HFFc6 (cell line): ENCODE measurements at regions not wholly inside any gene's neighbourhood (a gene's known extent, or its start where the extent isn't known, plus 50 kb on each side); places are given as distances from the start of the nearest gene placed in this dataset.

Experiments
- DNase-seq: peaks from one replicate; pipeline ENCODE4 v3.0.0-alpha.2; 2018
- H3K27ac Mint-ChIP-seq: 2 replicates; pipeline ENCODE4 v1.8.0; 2020; ENCODE audit warnings: mild to moderate bottlenecking, mixed read lengths
- H3K27me3 Mint-ChIP-seq: 2 replicates; pipeline ENCODE4 v1.8.0; 2021; ENCODE audit warnings: mild to moderate bottlenecking, moderate library complexity, mixed read lengths; ENCODE audit not compliant: insufficient read depth
- H3K36me3 Mint-ChIP-seq: 2 replicates; pipeline ENCODE4 v1.8.0; 2021; ENCODE audit warnings: low read depth, mixed read lengths
- H3K4me1 Mint-ChIP-seq: 2 replicates; pipeline ENCODE4 v1.8.0; 2020; ENCODE audit warnings: low read depth, mixed read lengths
- H3K4me3 Mint-ChIP-seq: 2 replicates; pipeline ENCODE4 v1.8.0; 2020; ENCODE audit warnings: mild to moderate bottlenecking, moderate library complexity, mixed read lengths
- H3K9me3 Mint-ChIP-seq: 2 replicates; pipeline ENCODE4 v1.8.0; 2020; ENCODE audit warnings: mild to moderate bottlenecking, mixed read lengths
- TF ChIP-seq, protein P1 (sequence below): fragments of 200-600 bp; sonication (generic); IDR thresholded peaks from 2 replicates; pipeline ENCODE4 v1.5.0; 2021; ENCODE audit warnings: antibody characterized with exemption, mild to moderate bottlenecking

DNA sequence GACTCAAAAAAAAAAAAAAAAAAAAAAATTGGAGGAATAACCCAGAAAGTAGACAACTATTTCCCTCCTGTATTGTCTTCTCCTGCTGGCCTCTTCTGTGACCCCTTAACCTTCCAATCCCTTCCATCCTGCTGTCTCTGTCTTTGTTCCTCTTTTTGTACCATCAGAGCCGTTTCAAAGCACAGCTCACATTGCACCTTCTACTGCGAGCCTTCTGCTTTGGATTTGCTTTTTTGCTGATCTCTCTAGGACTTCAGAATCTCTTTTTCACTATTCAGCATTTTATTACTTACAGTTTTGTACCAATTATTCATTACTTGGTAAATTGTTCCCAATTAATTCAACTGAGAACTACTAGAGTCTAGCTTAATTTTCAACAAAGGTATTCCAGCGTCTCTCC is 284.0 kb upstream of the TBL1XR1 start:
- peaks cover 37% of the 10 kb centered on the region for H3K4me1 Mint-ChIP-seq
- TF ChIP-seq, protein P1, sequence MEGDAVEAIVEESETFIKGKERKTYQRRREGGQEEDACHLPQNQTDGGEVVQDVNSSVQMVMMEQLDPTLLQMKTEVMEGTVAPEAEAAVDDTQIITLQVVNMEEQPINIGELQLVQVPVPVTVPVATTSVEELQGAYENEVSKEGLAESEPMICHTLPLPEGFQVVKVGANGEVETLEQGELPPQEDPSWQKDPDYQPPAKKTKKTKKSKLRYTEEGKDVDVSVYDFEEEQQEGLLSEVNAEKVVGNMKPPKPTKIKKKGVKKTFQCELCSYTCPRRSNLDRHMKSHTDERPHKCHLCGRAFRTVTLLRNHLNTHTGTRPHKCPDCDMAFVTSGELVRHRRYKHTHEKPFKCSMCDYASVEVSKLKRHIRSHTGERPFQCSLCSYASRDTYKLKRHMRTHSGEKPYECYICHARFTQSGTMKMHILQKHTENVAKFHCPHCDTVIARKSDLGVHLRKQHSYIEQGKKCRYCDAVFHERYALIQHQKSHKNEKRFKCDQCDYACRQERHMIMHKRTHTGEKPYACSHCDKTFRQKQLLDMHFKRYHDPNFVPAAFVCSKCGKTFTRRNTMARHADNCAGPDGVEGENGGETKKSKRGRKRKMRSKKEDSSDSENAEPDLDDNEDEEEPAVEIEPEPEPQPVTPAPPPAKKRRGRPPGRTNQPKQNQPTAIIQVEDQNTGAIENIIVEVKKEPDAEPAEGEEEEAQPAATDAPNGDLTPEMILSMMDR, result no peak
- no peak overlapping the region for H3K27ac Mint-ChIP-seq
- peaks cover 8% of the 10 kb centered on the region; the same call in 1 of the 2 replicates for H3K9me3 Mint-ChIP-seq
- H3K4me3 Mint-ChIP-seq, result no peak overlapping the region
- no peaks in the 10 kb centered on the region for H3K27me3 Mint-ChIP-seq
- no peak for DNase-seq
- H3K36me3 Mint-ChIP-seq, result peaks cover 15% of the 10 kb centered on the region

DNA sequence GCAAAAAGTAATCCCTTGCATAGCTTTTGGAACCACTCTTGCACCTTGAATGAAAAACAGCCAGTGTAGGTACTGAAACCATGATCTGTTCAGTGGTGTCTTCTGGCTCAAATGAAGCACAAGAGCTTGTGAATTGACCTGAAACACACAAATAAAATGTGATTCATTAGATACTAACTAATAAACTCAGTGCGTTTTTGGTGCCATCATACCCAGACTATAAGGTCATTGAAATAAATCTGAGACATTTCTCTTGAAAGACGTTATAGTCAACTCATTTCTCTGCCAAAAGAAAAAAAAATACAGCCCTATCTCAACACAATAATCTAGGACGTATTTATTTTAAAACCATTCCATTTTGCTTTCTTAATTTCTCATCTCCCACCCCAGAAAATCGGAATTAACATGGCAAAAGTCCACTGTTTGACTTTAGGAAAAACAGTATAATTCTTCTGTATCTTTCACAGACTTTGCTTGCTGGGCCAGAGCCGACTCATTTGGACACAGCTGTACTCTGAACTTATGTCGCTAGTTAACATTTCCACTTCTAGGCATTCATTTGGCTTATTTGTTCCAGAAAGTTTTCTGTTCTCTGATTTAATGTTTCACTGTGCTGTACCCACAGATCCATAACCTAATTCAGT is 284.9 kb upstream of the TBL1XR1 start:
- H3K27ac Mint-ChIP-seq, result no peak overlapping the region
- DNase-seq, result no peak
- H3K27me3 Mint-ChIP-seq, result no peaks in the 10 kb centered on the region
- H3K4me1 Mint-ChIP-seq, result peaks cover 37% of the 10 kb centered on the region
- peaks cover 8% of the 10 kb centered on the region; the same call in 1 of the 2 replicates for H3K9me3 Mint-ChIP-seq
- no peak overlapping the region for H3K4me3 Mint-ChIP-seq
- peaks cover 15% of the 10 kb centered on the region for H3K36me3 Mint-ChIP-seq
- TF ChIP-seq, protein P1, result no peak

DNA sequence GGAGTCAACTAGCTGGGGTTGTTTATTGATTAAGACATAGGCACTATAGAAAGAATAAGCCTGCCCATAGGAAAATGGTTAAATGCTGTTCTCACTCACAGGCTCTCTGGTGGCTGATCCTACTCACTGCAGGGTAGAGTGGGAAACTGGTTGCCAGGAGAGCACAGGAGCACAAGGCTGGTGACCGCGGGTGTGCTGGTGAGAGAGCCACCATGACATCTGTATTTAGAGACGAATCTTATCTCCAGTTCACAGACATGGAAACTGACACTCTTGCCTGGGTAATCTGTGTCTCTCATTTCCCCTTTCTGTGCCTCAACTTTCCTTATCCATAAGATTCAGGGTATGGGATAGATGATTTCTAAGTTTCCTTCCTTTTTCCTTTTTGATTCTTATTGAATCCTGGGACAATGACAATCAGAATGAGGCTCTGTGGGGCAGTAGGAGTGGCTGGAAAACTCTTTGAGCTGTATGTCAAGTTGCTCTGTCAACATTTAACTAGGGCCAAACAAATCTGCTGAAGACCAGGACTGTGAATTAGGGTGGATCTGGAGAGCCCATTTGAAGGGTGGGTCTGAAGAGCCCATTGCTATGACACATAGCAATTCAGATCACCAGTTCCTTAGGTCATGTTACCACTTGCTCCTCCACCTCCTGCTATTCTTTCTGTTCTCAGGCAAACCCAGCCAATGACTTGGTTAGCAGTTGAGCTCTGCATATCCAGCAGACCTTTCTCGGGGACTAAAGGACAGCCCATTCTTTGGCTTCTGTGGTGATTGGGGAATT is 286.1 kb upstream of the TBL1XR1 start:
- peaks cover 15% of the 10 kb centered on the region for H3K36me3 Mint-ChIP-seq
- H3K4me3 Mint-ChIP-seq, result no peak overlapping the region
- no peak overlapping the region for H3K27ac Mint-ChIP-seq
- no peaks in the 10 kb centered on the region for H3K27me3 Mint-ChIP-seq
- DNase-seq, result no peak
- peaks cover 34% of the 10 kb centered on the region for H3K4me1 Mint-ChIP-seq
- peaks cover 8% of the 10 kb centered on the region; the same call in 1 of the 2 replicates for H3K9me3 Mint-ChIP-seq
- TF ChIP-seq, protein P1, result peak; percentile 51

DNA sequence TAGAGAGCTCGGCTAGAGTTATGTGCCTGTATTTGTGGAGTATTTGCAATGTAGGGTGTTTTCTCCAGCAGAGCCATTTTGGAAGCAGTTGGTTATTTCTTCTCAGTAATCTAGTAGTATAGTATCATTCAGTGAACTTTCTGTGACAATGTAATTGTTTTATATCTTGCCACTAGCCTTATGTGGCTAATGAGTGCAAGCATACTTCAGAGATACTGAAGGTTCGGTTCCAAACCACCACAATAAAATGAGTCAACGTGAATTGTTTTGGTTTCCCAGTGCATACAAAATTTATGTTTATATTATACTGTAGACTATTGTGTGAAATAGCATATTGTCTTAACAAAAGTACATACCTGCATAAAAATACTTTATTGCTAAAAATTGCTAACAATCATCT is 286.9 kb upstream of the TBL1XR1 start:
- Mint-ChIP-seq H3K27me3 (no peaks in the 10 kb centered on the region), H3K27ac (no peak overlapping the region), H3K4me1 (peaks cover 26% of the 10 kb centered on the region), H3K4me3 (no peak overlapping the region), H3K9me3 (peaks cover 8% of the 10 kb centered on the region; the same call in 1 of the 2 replicates), H3K36me3 (peaks cover 15% of the 10 kb centered on the region)
- no peak for DNase-seq
- TF ChIP-seq, protein P1, result no peak

DNA sequence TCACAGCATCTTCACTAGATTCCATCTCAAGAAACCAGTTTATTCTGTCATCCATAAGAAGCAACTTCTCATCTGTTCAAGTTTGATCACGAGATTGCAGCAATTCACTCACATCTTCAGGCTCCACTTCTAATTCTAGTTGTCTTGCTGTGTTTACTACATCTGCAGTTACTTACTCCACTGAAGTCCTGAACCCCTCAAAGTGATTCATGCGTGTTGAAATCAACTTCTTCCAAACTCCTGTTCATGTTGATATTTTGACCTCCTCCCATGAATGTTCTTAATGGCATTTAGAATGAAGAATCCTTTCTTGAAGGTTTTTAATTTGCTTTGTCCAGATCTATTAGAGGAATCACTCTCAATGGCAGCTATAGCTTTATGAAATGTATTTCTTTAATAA is 287.6 kb upstream of the TBL1XR1 start:
- TF ChIP-seq, protein P1, result no peak
- no peak for DNase-seq

More for the DNA sequence above, 287.6 kb upstream of the TBL1XR1 start:
- peaks cover 15% of the 10 kb centered on the region for H3K36me3 Mint-ChIP-seq
- H3K9me3 Mint-ChIP-seq, result peaks cover 8% of the 10 kb centered on the region; the same call in 1 of the 2 replicates
- no peak overlapping the region for H3K27ac Mint-ChIP-seq
- no peaks in the 10 kb centered on the region for H3K27me3 Mint-ChIP-seq
- H3K4me1 Mint-ChIP-seq, result peaks cover 19% of the 10 kb centered on the region
- no peak overlapping the region for H3K4me3 Mint-ChIP-seq
